Urinary bladder (tissue), 3 donors: ENCODE measurements at regions not wholly inside any gene's neighbourhood (a gene's known extent, or its start where the extent isn't known, plus 50 kb on each side); places are given as distances from the start of the nearest gene placed in this dataset.

Experiments
- DNase-seq: peaks from one replicate; pipeline ENCODE4 v3.0.0-alpha.2; 2015; ENCODE audit errors: extremely low spot score
- H3K27ac ChIP-seq: one replicate; pipeline ENCODE4 v1.5.1; 2013; ENCODE audit warnings: low read depth, mild to moderate bottlenecking, moderate library complexity
- H3K36me3 ChIP-seq: one replicate; pipeline ENCODE4 v1.6.1; 2013; ENCODE audit warnings: mild to moderate bottlenecking, moderate library complexity; ENCODE audit not compliant: insufficient read depth
- H3K4me1 ChIP-seq: one replicate; pipeline ENCODE4 v1.6.1; 2013; ENCODE audit warnings: mild to moderate bottlenecking, moderate library complexity; ENCODE audit not compliant: insufficient read depth
- H3K4me3 ChIP-seq: one replicate; pipeline ENCODE4 v1.5.1; 2013; ENCODE audit warnings: low read depth, low read length
- WGBS: extraction: QIAGEN DNeasy Blood & Tissue Kit; methylation state at CpG from one replicate; pipeline ENCODE4 v1.1.7; 2013; 5-methylcytosine and 5-hydroxymethylcytosine counted together
- donor health status: healthy with polysubstance abuse.
- donor health status: healthy.

DNA sequence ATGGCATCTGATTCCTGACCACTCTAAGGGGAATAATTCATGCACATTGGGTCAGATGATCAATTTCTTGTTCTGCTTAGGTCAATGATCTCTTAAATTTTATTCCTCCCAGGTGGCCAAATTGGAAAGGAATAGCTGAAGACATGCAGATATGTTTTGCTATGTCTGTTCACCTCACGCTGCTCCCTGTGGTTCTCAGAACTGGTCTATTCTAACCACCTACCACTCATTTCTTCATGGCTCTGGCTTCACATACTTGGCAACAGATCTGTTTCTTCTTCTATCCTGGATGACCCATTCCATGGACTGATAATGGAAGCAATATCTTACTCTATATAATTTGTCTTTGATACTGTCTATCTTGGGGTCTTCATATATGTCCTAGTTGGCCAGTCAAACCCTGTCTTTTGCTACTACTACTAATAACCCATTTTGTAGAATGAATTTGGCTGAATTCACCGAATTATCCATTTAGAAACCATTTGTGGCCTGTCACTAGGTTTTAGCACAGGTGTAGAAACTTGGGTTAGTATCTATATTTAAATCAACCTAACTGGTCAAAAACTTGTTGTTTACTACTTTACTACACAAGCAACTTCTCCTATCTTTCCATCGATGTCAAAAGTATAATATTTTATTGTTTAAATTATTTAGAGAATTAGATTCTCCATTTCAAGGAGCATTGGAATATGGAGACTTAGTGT lies 650.9 kb downstream of the TLE4 start:
- WGBS, result 94% methylated on average over 3 of the region's 3 CpGs
- Histone ChIP-seq H3K4me3 (no peak overlapping the region), H3K36me3 (no peaks in the 10 kb centered on the region), H3K4me1 (no peaks in the 10 kb centered on the region), H3K27ac (no peak overlapping the region)
- no peak for DNase-seq

DNA sequence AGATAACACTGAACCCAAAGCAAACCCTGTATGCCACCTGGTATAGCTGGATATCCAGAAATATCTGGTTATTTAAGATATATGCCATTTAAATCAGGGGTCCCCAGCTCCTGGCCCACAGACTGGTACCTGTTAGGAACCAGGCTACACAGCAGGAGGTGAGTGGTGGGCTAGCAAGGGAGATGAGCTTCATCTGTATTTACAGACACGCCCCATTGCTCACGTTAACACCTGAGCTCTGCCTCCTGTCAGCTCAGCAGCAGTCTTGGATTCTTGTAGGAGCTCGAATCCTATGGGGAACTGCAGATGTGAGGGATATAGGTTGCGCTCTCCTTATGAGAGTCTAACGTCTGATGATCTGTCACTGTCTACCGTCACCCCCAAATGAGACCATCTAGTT lies 646.6 kb downstream of the TLE4 start:
- Histone ChIP-seq H3K4me1 (no peaks in the 10 kb centered on the region), H3K4me3 (no peak overlapping the region), H3K27ac (no peak overlapping the region), H3K36me3 (no peaks in the 10 kb centered on the region)
- WGBS, result 89% methylated on average over 6 of the region's 6 CpGs
- DNase-seq, result no peak

- WGBS, result 97% methylated on average over 8 of the region's 8 CpGs
- DNase-seq, result no peak
- H3K36me3 ChIP-seq, result no peaks in the 10 kb centered on the region
- H3K4me3 ChIP-seq, result no peak overlapping the region
- no peak overlapping the region for H3K27ac ChIP-seq
- H3K4me1 ChIP-seq, result no peaks in the 10 kb centered on the region
Measured at GRCh38 chr9:80213613-80214012, 641.8 kb downstream of the TLE4 start.

DNA sequence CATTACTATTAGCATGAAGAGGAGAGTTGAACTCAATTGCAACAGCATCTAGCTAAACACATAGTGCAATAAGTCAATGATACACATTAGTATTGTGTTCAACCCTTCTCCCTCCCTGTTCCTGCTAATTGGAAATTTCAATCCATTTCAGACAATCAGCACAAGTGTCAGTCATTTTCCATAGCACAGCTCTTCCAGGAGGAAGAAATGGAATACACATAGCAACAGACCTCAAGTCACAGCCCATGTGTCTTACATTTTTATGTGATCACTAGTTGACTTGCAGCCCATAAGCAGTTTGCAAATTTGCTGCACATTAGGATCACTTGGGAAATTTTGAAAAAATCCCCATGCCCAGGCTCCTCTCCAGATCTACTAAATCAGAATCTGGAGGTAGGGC lies 636.9 kb downstream of the TLE4 start:
- no peak for DNase-seq

DNA sequence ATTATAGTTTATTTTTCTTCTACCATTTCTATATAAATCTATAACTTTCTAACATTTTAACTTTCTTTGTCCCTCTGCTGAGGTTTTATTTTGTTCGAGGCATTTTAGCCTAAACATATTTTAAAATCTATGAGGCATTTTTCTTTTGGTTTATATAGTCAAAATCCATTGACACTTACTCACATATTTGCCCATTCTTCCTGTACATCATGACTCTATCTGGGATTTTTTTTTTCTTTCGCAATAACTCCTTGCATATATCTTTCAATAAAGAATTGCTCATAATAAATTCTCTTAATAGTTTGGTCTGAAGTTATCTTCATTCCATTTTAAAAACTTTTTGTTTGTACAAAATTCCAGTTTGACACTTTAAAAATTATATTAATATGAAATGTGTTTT lies 632.3 kb downstream of the TLE4 start:
- Histone ChIP-seq H3K4me1 (no peaks in the 10 kb centered on the region), H3K36me3 (no peaks in the 10 kb centered on the region), H3K27ac (no peak overlapping the region), H3K4me3 (no peak overlapping the region)
- WGBS, result 95% methylated on average over 2 of the region's 2 CpGs
- DNase-seq, result no peak

More for the DNA sequence above, 636.9 kb downstream of the TLE4 start:
- Histone ChIP-seq H3K4me1 (no peaks in the 10 kb centered on the region), H3K36me3 (no peaks in the 10 kb centered on the region), H3K27ac (no peak overlapping the region), H3K4me3 (no peak overlapping the region)

- Histone ChIP-seq H3K27ac (no peak overlapping the region), H3K36me3 (no peaks in the 10 kb centered on the region)
- WGBS, result 25% methylated on average over 1 of the region's 1 CpG
Measured at GRCh38 chr9:80197661-80198060, 625.9 kb downstream of the TLE4 start.

DNA sequence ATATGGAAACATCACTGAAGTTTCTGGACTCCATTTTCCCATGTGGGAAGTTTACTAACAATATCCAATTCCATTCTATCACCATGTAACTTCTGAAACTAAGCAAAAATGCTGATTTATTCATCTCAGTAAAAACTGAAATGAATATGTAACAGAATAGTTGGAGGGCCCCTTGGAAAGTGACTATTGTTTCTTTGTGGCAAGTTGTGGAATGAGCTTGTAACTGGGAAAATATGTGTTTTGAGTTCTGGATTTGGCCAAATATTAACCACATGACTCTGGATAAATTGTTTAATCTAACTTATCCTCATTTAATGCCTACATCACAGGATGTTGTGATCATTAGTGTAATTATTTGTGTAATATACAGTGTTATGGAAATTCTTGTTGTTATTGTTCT lies 619.3 kb downstream of the TLE4 start:
- Histone ChIP-seq H3K36me3 (no peaks in the 10 kb centered on the region), H3K4me3 (no peak overlapping the region), H3K27ac (no peak overlapping the region), H3K4me1 (no peaks in the 10 kb centered on the region)
- no peak for DNase-seq

More at GRCh38 chr9:80197661-80198060, 625.9 kb downstream of the TLE4 start:
- Histone ChIP-seq H3K4me1 (no peaks in the 10 kb centered on the region), H3K4me3 (no peak overlapping the region)
- no peak for DNase-seq

DNA sequence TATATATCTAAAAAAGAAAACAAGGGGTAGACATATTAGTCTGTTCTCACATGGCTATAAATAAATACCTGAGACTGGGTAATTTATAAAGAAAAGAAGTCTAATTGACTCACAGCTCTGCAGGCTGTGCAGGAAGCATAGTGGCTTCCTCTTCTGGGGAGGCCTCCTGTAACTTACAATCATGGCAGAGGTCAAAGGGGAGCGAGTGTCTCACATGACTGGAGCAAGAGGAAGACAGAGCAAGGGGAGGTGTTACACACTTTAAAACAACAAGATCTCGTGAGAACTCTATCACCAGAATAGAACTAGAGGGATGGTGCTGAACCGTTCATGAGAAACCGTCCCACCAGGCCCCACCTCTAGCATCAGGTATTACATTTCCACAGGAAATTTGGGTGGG lies 616.8 kb downstream of the TLE4 start:
- DNase-seq, result no peak
- WGBS, result 91% methylated on average over 4 of the region's 4 CpGs
- no peak overlapping the region for H3K27ac ChIP-seq
- H3K36me3 ChIP-seq, result no peaks in the 10 kb centered on the region
- no peak overlapping the region for H3K4me3 ChIP-seq
- no peaks in the 10 kb centered on the region for H3K4me1 ChIP-seq

GRCh38 chr9:80185112-80185738 lies 613.5 kb downstream of the TLE4 start:
- no peak for DNase-seq
- no peak overlapping the region for H3K27ac ChIP-seq
- no peaks in the 10 kb centered on the region for H3K4me1 ChIP-seq
- no peaks in the 10 kb centered on the region for H3K36me3 ChIP-seq
- H3K4me3 ChIP-seq, result no peak overlapping the region
- 97% methylated on average over 27 of the region's 27 CpGs for WGBS

DNA sequence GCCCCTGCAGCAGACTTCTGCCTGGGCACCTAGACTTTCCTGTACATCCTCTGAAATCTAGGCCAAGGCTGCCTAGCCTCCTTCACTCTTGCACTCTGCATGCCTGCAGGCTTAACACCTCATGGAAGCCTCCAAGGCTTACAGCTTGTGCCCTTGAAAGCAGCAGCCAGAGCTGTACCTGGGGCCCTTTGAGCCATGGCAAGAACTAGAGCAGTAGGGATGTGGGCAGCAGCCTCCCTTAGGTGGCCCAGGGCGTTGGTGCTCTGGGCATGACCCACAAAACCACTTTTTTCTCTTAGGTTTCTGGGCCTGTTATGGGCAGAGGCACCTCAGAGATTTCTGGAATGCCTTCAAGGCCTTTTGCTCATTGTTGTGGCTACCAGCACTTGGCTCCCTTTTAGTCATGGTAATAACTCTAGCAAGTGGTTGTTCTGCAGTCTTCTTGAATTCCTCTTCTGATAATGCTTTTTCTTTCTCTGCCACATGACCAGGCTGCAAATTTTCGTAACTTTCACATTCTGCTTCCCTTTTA lies 606.2 kb downstream of the TLE4 start:
- Histone ChIP-seq H3K27ac (no peak overlapping the region), H3K4me3 (no peak overlapping the region), H3K36me3 (no peaks in the 10 kb centered on the region), H3K4me1 (no peaks in the 10 kb centered on the region)
- no peak for DNase-seq
- 83% methylated on average over 2 of the region's 2 CpGs for WGBS

- no peaks in the 10 kb centered on the region for H3K36me3 ChIP-seq
- H3K4me3 ChIP-seq, result no peak overlapping the region
- 4% methylated on average over 1 of the region's 1 CpG for WGBS
- no peaks in the 10 kb centered on the region for H3K4me1 ChIP-seq
- H3K27ac ChIP-seq, result no peak overlapping the region
- no peak for DNase-seq
Measured at GRCh38 chr9:80175286-80176150, 603.8 kb downstream of the TLE4 start.

GRCh38 chr9:80163889-80164288 lies 592.1 kb downstream of the TLE4 start:
- DNase-seq, result no peak
- no peak overlapping the region for H3K27ac ChIP-seq
- no peaks in the 10 kb centered on the region for H3K36me3 ChIP-seq
- no peak overlapping the region for H3K4me3 ChIP-seq
- WGBS, result 95% methylated on average over 4 of the region's 4 CpGs
- H3K4me1 ChIP-seq, result no peaks in the 10 kb centered on the region

DNA sequence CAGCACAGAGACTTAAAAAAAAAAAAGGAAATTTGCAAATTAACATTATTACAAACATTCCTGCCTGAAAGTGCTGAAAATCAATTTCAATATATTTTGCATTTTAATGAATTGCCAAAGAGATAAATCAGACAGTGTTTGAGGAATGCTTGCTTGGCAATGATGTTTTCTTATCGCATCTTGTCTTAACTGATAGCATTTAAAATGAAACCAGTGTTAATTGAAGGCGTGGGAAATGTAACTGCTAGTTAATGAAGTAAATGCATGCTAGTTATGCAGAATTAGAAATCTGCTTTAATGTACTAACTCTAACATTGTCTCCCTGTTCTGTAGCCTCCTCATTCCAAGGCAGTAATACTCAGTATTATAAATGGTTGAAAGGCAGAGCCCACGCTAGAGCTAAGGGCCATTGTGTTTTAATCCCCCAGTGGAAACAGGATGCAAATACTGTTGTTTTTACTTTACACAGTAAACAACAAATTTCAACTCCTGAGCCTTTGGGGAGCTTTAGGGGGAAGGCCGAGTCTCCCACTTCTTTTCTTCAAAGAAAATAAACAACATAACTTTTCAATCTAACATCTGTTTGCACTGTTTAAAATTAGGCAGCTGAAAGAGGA lies 586.9 kb downstream of the TLE4 start:
- Histone ChIP-seq H3K4me3 (no peak overlapping the region), H3K36me3 (no peaks in the 10 kb centered on the region), H3K27ac (no peak overlapping the region), H3K4me1 (no peaks in the 10 kb centered on the region)
- 50% methylated on average over 4 of the region's 4 CpGs for WGBS
- no peak for DNase-seq
